KOPT-K1 (cell line): ENCODE measurements at regions not wholly inside any gene's neighbourhood (a gene's known extent, or its start where the extent isn't known, plus 50 kb on each side); places are given as distances from the start of the nearest gene placed in this dataset.

Experiments
- H3K27ac ChIP-seq: fragments of 200-600 bp; sonication (generic); 2 replicates; pipeline ENCODE4 v1.5.1; 2016; ENCODE audit warnings: antibody characterized with exemption, mild to moderate bottlenecking, low read depth, low read length; ENCODE audit not compliant: poor library complexity, severe bottlenecking
- H3K36me3 ChIP-seq: fragments of 200-600 bp; sonication (generic); 2 replicates; pipeline ENCODE4 v1.5.1; 2017; ENCODE audit warnings: antibody characterized with exemption, mild to moderate bottlenecking, low read length, moderate library complexity; ENCODE audit not compliant: insufficient read depth
- H3K9me3 ChIP-seq: fragments of 200-600 bp; sonication (generic); 2 replicates; pipeline ENCODE4 v1.5.1; 2017; ENCODE audit warnings: antibody characterized with exemption, low read length, mild to moderate bottlenecking; ENCODE audit not compliant: insufficient read depth, poor library complexity, severe bottlenecking

GRCh38 chr7:50202052-50202555, 102.4 kb upstream of the IKZF1 start:
- Histone ChIP-seq H3K9me3 (no peaks in the 10 kb centered on the region), H3K27ac (no peak overlapping the region), H3K36me3 (no peaks in the 10 kb centered on the region)

GRCh38 chr7:50199824-50200223, 104.7 kb upstream of the IKZF1 start:
- Histone ChIP-seq H3K27ac (no peak overlapping the region), H3K36me3 (no peaks in the 10 kb centered on the region), H3K9me3 (no peaks in the 10 kb centered on the region)

- H3K36me3 ChIP-seq, result no peaks in the 10 kb centered on the region
- no peak overlapping the region for H3K27ac ChIP-seq
- no peaks in the 10 kb centered on the region for H3K9me3 ChIP-seq
Measured at GRCh38 chr7:50197549-50197948, 104.5 kb upstream of the ZPBP start.

GRCh38 chr7:50196719-50197118, 103.7 kb upstream of the ZPBP start:
- H3K36me3 ChIP-seq, result no peaks in the 10 kb centered on the region
- no peak overlapping the region for H3K27ac ChIP-seq
- no peaks in the 10 kb centered on the region for H3K9me3 ChIP-seq

DNA sequence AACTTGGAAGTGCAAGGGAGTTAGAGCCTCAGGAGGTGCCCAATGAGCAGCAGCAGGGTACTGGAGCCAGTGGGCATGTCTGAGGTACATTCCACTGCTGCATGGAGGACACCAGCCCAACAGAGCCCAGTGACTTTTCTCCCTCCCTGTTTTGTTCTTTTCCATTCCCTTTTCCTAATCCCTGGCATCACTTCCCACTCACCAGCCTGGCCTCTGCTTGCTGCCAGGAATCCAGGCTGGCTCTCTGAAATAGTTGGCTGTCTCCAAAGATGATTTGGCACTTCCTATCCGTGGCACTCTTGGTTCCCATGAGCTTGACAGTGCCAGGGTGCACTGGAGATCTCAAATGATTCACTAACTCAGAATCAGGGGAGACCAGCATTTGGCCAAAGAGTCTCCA, 97.7 kb upstream of the ZPBP start:
- no peaks in the 10 kb centered on the region for H3K36me3 ChIP-seq
- no peak overlapping the region for H3K27ac ChIP-seq
- peaks cover 8% of the 10 kb centered on the region for H3K9me3 ChIP-seq

DNA sequence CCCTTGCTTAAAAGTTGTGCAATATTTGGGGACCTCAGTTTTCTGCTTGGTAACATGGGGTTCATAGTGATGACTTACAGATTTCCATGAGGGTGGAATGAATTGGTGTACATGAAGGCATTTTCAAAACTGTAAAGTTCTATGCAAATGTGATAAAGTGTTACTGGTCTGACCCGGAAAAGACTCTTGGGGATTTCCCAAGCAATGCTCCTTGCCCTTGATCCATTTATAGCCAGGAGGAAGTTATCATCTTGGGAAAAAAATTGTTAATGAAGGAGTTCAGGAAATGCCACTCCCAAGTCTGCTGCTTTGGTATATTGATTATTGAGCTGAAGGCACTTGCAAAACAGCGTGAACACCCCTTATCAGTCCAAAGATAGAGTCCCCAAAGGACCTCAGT, 96.3 kb upstream of the ZPBP start:
- no peak overlapping the region for H3K27ac ChIP-seq
- peaks cover 8% of the 10 kb centered on the region for H3K9me3 ChIP-seq

GRCh38 chr7:50185951-50186682, 93.1 kb upstream of the ZPBP start:
- Histone ChIP-seq H3K36me3 (no peaks in the 10 kb centered on the region), H3K27ac (no peak overlapping the region), H3K9me3 (peaks cover 8% of the 10 kb centered on the region)

More for the DNA sequence above, 96.3 kb upstream of the ZPBP start:
- H3K36me3 ChIP-seq, result no peaks in the 10 kb centered on the region

- no peaks in the 10 kb centered on the region for H3K36me3 ChIP-seq
- no peak overlapping the region for H3K27ac ChIP-seq
- H3K9me3 ChIP-seq, result peaks cover 7% of the 10 kb centered on the region
Measured at GRCh38 chr7:50185208-50185607, 92.2 kb upstream of the ZPBP start.

DNA sequence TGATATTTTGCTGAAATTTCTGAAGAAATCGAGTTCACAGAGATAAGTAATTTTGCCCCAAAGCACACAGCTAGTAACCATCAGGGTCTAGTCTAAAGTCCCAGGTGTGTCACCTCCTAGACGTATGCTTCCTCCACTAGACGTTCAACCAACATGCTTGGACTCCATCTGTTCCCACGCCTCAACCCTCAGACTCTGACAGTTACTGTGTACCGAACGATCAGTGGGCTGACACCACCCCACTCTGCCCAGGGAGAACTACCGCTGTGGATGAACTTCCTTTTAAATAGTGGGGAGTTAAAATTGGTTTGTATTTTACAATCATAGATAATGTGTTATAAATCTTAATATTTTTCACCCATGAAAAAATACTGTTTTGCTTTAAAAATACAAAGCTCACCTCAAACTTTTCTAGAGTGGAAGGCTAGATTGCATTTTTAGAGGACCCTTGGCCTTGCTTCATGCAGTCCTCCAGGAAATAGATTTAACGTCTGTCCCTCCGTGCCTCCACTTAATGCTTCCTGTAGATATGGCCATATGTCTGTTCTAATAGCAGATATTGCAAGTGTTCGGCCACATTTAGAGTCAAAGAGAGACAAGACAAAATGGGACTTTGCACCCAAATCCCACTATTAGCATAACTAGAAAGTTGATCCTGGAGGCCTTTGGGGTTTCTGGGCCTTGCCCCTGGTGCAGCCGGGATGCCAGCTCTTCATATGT, 91.4 kb upstream of the ZPBP start:
- Histone ChIP-seq H3K9me3 (no peaks in the 10 kb centered on the region), H3K27ac (no peak overlapping the region), H3K36me3 (no peaks in the 10 kb centered on the region)

DNA sequence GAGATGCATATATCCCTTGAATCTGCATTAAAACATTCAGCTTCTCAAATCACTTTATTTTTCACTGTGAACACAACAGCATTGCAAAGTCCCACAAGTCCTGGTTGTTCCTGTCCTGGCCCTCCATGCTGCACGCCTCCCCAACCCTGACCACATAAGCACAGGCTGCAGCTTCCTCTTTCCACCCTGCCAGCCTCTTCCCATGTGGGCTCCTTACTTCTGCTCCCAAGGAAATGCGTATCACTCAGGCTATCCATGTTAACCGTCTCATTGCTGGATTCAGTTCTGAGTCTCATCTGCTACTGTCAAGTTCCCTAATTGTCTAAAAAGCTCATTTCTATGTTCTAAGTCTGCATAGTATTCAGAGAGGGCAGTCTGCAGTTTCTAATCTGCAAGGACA, 89.7 kb upstream of the ZPBP start:
- no peaks in the 10 kb centered on the region for H3K36me3 ChIP-seq
- H3K27ac ChIP-seq, result no peak overlapping the region
- no peaks in the 10 kb centered on the region for H3K9me3 ChIP-seq

GRCh38 chr7:50181081-50181480, 88.0 kb upstream of the ZPBP start:
- Histone ChIP-seq H3K27ac (no peak overlapping the region), H3K36me3 (no peaks in the 10 kb centered on the region), H3K9me3 (no peaks in the 10 kb centered on the region)

DNA sequence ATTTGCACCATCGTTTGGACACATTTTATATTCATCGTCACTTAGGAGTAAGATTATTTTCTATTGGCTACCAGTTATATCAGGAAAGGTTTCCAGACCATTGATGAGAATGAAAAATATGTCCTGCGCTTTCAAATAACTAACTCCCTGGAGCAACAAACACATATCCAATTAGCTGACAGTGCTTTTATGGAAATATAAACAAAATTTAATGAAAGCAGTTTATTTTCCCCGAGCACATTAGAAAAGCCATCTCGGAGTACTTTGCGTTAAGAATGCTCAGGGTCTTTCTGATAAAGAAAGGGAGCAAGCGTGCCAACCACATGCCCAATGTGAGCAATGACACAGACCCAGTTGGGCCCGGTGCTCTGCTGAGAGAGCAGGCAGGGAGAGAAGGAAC, 85.1 kb upstream of the ZPBP start:
- Histone ChIP-seq H3K27ac (no peak overlapping the region), H3K36me3 (no peaks in the 10 kb centered on the region), H3K9me3 (no peaks in the 10 kb centered on the region)

- Histone ChIP-seq H3K36me3 (no peaks in the 10 kb centered on the region), H3K27ac (no peak overlapping the region), H3K9me3 (no peaks in the 10 kb centered on the region)
Measured at GRCh38 chr7:50174948-50175347, 81.9 kb upstream of the ZPBP start.

GRCh38 chr7:50166997-50167965, 74.2 kb upstream of the ZPBP start:
- Histone ChIP-seq H3K27ac (peak overlapping the region; percentile 81), H3K36me3 (no peaks in the 10 kb centered on the region), H3K9me3 (no peaks in the 10 kb centered on the region)
